Mesendoderm (in vitro differentiated cells): ENCODE measurements at regions not wholly inside any gene's neighbourhood (a gene's known extent, or its start where the extent isn't known, plus 50 kb on each side); places are given as distances from the start of the nearest gene placed in this dataset.

ENCODE experiments used
- DNase-seq: peaks from one replicate; pipeline ENCODE4 v3.0.0; 2013
- H2AK5ac ChIP-seq: 2 replicates; pipeline ENCODE4 v1.6.1; 2013; ENCODE audit warnings: low read length, inconsistent platforms
- H2BK120ac ChIP-seq: 2 replicates; pipeline ENCODE4 v1.6.1; 2013; ENCODE audit warnings: low read depth, mild to moderate bottlenecking, low read length, moderate library complexity, mixed read lengths
- H2BK15ac ChIP-seq: replicated peaks from 2 replicates; pipeline ENCODE4 v1.6.1; 2013; ENCODE audit warnings: low read depth, mild to moderate bottlenecking, moderate library complexity
- H2BK5ac ChIP-seq: 2 replicates; pipeline ENCODE4 v1.6.1; 2013; ENCODE audit warnings: low read length, inconsistent platforms
- H3K18ac ChIP-seq: 2 replicates; pipeline ENCODE4 v1.6.1; 2013; ENCODE audit warnings: mild to moderate bottlenecking, low read length, mixed read lengths
- H3K23ac ChIP-seq: one replicate; pipeline ENCODE4 v1.6.1; 2013; ENCODE audit warnings: low read length
- H3K27ac ChIP-seq: 2 replicates; pipeline ENCODE4 v1.5.1; 2013; ENCODE audit warnings: low read depth, mild to moderate bottlenecking, inconsistent platforms, low read length, moderate library complexity
- H3K27me3 ChIP-seq: 2 replicates; pipeline ENCODE4 v1.6.1; 2013; ENCODE audit warnings: low read length, control low read depth, mild to moderate bottlenecking, inconsistent platforms; ENCODE audit not compliant: insufficient read depth, poor library complexity
- H3K36me3 ChIP-seq: 2 replicates; pipeline ENCODE4 v1.6.1; 2013; ENCODE audit warnings: low read length, inconsistent platforms; ENCODE audit not compliant: control insufficient read depth, insufficient read depth
- H3K4ac ChIP-seq: one replicate; pipeline ENCODE4 v1.6.1; 2013; ENCODE audit warnings: low read depth, mild to moderate bottlenecking, low read length, moderate library complexity
- H3K4me1 ChIP-seq: 2 replicates; pipeline ENCODE4 v1.6.1; 2013; ENCODE audit warnings: low read depth, low read length, inconsistent platforms; ENCODE audit not compliant: control insufficient read depth
- H3K4me2 ChIP-seq: 2 replicates; pipeline ENCODE4 v1.6.1; 2013; ENCODE audit warnings: low read length
- H3K4me3 ChIP-seq: 2 replicates; pipeline ENCODE4 v1.5.1; 2013; ENCODE audit warnings: mild to moderate bottlenecking, low read length
- H3K56ac ChIP-seq: one replicate; pipeline ENCODE4 v1.6.1; 2013; ENCODE audit warnings: low read length
- H3K79me1 ChIP-seq: 2 replicates; pipeline ENCODE4 v1.6.1; 2013; ENCODE audit warnings: low read length, inconsistent platforms
- H3K79me2 ChIP-seq: 2 replicates; pipeline ENCODE4 v1.6.1; 2013; ENCODE audit warnings: mild to moderate bottlenecking, low read length; ENCODE audit not compliant: control insufficient read depth, insufficient read depth
- H3K9ac ChIP-seq: 2 replicates; pipeline ENCODE4 v1.6.1; 2013; ENCODE audit warnings: low read length, inconsistent platforms
- H4K5ac ChIP-seq: one replicate; pipeline ENCODE4 v1.6.1; 2013; ENCODE audit warnings: low read length
- H4K8ac ChIP-seq: one replicate; pipeline ENCODE4 v1.6.1; 2013; ENCODE audit warnings: low read depth, mild to moderate bottlenecking, control low read depth, low read length, moderate library complexity
- WGBS: extraction: QIAGEN DNeasy Blood & Tissue Kit; methylation state at CpG from one replicate; pipeline ENCODE4 v1.1.7; 2013; ENCODE audit warnings: low lambda C conversion rate, missing lambda C conversion rate; ENCODE audit not compliant: insufficient coverage; ENCODE audit errors: extremely low coverage; 5-methylcytosine and 5-hydroxymethylcytosine counted together

- Histone ChIP-seq H3K79me2 (no peaks in the 10 kb centered on the region), H4K8ac (no peak overlapping the region), H3K27me3 (no peaks in the 10 kb centered on the region), H2BK120ac (no peak overlapping the region), H3K56ac (peak overlapping the region; percentile 9), H3K27ac (no peak overlapping the region), H3K23ac (no peak overlapping the region), H4K5ac (no peak overlapping the region), H3K4me2 (no peak overlapping the region), H3K79me1 (no peaks in the 10 kb centered on the region), H3K4me3 (no peak overlapping the region), H3K36me3 (no peaks in the 10 kb centered on the region), H3K4ac (no peak overlapping the region), H3K9ac (no peak overlapping the region), H2BK5ac (peak overlapping the region; percentile 31), H3K18ac (no peak overlapping the region), H2BK15ac (no peak overlapping the region), H2AK5ac (no peak overlapping the region), H3K4me1 (no peaks in the 10 kb centered on the region)
- DNase-seq: no peak
- WGBS: no CpG with 5 or more reads among the region's 2 CpGs
These were observed 54.1 kb upstream of the SPRY1 start for GRCh38 chr4:123342498-123342897.

GRCh38 chr4:123343400-123344041, 53.1 kb upstream of the SPRY1 start:
- no peaks in the 10 kb centered on the region for H3K36me3 ChIP-seq
- H3K79me1 ChIP-seq: no peaks in the 10 kb centered on the region
- no peak for DNase-seq
- no peak overlapping the region for H3K27ac ChIP-seq
- H3K4me2 ChIP-seq: no peak overlapping the region
- H3K4me1 ChIP-seq: no peaks in the 10 kb centered on the region
- no peak overlapping the region for H3K56ac ChIP-seq
- H2BK5ac ChIP-seq: no peak overlapping the region
- no peaks in the 10 kb centered on the region for H3K79me2 ChIP-seq
- no peak overlapping the region for H3K4ac ChIP-seq
- no peak overlapping the region for H3K4me3 ChIP-seq
- H4K5ac ChIP-seq: no peak overlapping the region
- no peak overlapping the region for H3K18ac ChIP-seq
- H3K23ac ChIP-seq: no peak overlapping the region
- no peaks in the 10 kb centered on the region for H3K27me3 ChIP-seq
- no peak overlapping the region for H2BK15ac ChIP-seq
- no peak overlapping the region for H2AK5ac ChIP-seq
- WGBS: no CpG with 5 or more reads among the region's 13 CpGs
- H2BK120ac ChIP-seq: no peak overlapping the region
- H4K8ac ChIP-seq: no peak overlapping the region
- H3K9ac ChIP-seq: no peak overlapping the region

- no peak for DNase-seq
- no CpG with 5 or more reads among the region's 9 CpGs for WGBS
- no peak overlapping the region for H3K4ac ChIP-seq
- no peaks in the 10 kb centered on the region for H3K27me3 ChIP-seq
- peaks cover 2% of the 10 kb centered on the region for H3K4me1 ChIP-seq
- H3K56ac ChIP-seq: no peak overlapping the region
- no peak overlapping the region for H2AK5ac ChIP-seq
- no peak overlapping the region for H4K5ac ChIP-seq
- no peak overlapping the region for H2BK120ac ChIP-seq
- H3K9ac ChIP-seq: no peak overlapping the region
- H4K8ac ChIP-seq: no peak overlapping the region
- no peaks in the 10 kb centered on the region for H3K79me1 ChIP-seq
- H3K23ac ChIP-seq: no peak overlapping the region
- H2BK5ac ChIP-seq: no peak overlapping the region
- H3K4me3 ChIP-seq: no peak overlapping the region
- H2BK15ac ChIP-seq: no peak overlapping the region
- no peak overlapping the region for H3K4me2 ChIP-seq
- H3K27ac ChIP-seq: no peak overlapping the region
- H3K79me2 ChIP-seq: no peaks in the 10 kb centered on the region
- H3K36me3 ChIP-seq: no peaks in the 10 kb centered on the region
- no peak overlapping the region for H3K18ac ChIP-seq
These were observed 51.3 kb upstream of the SPRY1 start for GRCh38 chr4:123345137-123345934.

GRCh38 chr4:123345935-123346300, 50.7 kb upstream of the SPRY1 start:
- Histone ChIP-seq H3K79me1 (no peaks in the 10 kb centered on the region), H3K4me3 (no peak overlapping the region), H2BK15ac (no peak overlapping the region), H2AK5ac (no peak overlapping the region), H4K8ac (no peak overlapping the region), H3K4ac (no peak overlapping the region), H3K36me3 (no peaks in the 10 kb centered on the region), H3K4me2 (no peak overlapping the region), H2BK120ac (no peak overlapping the region), H3K79me2 (no peaks in the 10 kb centered on the region), H3K18ac (no peak overlapping the region), H3K56ac (no peak overlapping the region), H3K9ac (no peak overlapping the region), H4K5ac (no peak overlapping the region), H3K27me3 (no peaks in the 10 kb centered on the region), H2BK5ac (no peak overlapping the region), H3K23ac (no peak overlapping the region), H3K4me1 (peaks cover 2% of the 10 kb centered on the region), H3K27ac (no peak overlapping the region)
- DNase-seq: no peak
- no CpG with 5 or more reads among the region's 3 CpGs for WGBS

GRCh38 chr4:123346330-123346940, 50.2 kb upstream of the SPRY1 start:
- no peak overlapping the region for H3K4me2 ChIP-seq
- WGBS: no CpG with 5 or more reads among the region's 7 CpGs
- DNase-seq: no peak

More at GRCh38 chr4:123346330-123346940, 50.2 kb upstream of the SPRY1 start:
- Histone ChIP-seq H3K4me1 (peaks cover 2% of the 10 kb centered on the region), H3K18ac (no peak overlapping the region), H3K56ac (no peak overlapping the region), H3K79me1 (no peaks in the 10 kb centered on the region), H2AK5ac (no peak overlapping the region), H4K5ac (no peak overlapping the region), H3K27ac (no peak overlapping the region), H3K4ac (no peak overlapping the region), H3K79me2 (no peaks in the 10 kb centered on the region), H2BK15ac (no peak overlapping the region), H3K9ac (no peak overlapping the region), H4K8ac (no peak overlapping the region), H2BK5ac (no peak overlapping the region), H3K23ac (no peak overlapping the region), H3K36me3 (no peaks in the 10 kb centered on the region), H3K4me3 (no peak overlapping the region), H3K27me3 (no peaks in the 10 kb centered on the region), H2BK120ac (no peak overlapping the region)
